ENCODE measurements at regions not wholly inside any gene's neighbourhood (a gene's known extent, or its start where the extent isn't known, plus 50 kb on each side); places are given as distances from the start of the nearest gene placed in this dataset.

DNA sequence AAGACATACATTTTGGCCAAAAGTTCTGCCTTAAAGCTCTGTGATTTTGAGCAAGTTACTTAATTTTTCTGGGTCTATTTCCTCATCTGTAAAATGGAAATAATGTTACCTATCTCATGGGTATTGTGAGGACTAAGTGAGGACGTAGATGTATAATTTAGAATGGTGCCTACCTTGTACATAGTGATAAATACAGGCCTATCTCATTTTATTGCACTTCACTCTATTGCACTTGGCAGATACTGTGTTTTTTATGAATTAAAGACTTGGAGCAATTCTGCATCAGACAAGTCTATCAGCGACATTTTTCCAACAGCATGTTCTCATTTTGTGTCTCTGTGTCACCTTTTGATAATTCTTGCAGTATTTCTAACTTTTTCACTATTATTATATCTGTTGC is 50.9 kb upstream of the RAB9B start:
- TF ChIP-seq ZNF792 (tag by site-specific recombination; IDR thresholded peaks at IDR 0.05) = no peak
- TF ChIP-seq TCF7L2 (IDR thresholded peaks at IDR 0.05; ENCODE audit: borderline replicate concordance, low read depth, low read length) = no peak
- TF ChIP-seq, protein P1, sequence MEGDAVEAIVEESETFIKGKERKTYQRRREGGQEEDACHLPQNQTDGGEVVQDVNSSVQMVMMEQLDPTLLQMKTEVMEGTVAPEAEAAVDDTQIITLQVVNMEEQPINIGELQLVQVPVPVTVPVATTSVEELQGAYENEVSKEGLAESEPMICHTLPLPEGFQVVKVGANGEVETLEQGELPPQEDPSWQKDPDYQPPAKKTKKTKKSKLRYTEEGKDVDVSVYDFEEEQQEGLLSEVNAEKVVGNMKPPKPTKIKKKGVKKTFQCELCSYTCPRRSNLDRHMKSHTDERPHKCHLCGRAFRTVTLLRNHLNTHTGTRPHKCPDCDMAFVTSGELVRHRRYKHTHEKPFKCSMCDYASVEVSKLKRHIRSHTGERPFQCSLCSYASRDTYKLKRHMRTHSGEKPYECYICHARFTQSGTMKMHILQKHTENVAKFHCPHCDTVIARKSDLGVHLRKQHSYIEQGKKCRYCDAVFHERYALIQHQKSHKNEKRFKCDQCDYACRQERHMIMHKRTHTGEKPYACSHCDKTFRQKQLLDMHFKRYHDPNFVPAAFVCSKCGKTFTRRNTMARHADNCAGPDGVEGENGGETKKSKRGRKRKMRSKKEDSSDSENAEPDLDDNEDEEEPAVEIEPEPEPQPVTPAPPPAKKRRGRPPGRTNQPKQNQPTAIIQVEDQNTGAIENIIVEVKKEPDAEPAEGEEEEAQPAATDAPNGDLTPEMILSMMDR (tag by site-specific recombination; IDR thresholded peaks at IDR 0.05) = no peak
- TF ChIP-seq ZNF843 (tag by site-specific recombination; IDR thresholded peaks at IDR 0.05) = no peak
- TF ChIP-seq, protein P2, sequence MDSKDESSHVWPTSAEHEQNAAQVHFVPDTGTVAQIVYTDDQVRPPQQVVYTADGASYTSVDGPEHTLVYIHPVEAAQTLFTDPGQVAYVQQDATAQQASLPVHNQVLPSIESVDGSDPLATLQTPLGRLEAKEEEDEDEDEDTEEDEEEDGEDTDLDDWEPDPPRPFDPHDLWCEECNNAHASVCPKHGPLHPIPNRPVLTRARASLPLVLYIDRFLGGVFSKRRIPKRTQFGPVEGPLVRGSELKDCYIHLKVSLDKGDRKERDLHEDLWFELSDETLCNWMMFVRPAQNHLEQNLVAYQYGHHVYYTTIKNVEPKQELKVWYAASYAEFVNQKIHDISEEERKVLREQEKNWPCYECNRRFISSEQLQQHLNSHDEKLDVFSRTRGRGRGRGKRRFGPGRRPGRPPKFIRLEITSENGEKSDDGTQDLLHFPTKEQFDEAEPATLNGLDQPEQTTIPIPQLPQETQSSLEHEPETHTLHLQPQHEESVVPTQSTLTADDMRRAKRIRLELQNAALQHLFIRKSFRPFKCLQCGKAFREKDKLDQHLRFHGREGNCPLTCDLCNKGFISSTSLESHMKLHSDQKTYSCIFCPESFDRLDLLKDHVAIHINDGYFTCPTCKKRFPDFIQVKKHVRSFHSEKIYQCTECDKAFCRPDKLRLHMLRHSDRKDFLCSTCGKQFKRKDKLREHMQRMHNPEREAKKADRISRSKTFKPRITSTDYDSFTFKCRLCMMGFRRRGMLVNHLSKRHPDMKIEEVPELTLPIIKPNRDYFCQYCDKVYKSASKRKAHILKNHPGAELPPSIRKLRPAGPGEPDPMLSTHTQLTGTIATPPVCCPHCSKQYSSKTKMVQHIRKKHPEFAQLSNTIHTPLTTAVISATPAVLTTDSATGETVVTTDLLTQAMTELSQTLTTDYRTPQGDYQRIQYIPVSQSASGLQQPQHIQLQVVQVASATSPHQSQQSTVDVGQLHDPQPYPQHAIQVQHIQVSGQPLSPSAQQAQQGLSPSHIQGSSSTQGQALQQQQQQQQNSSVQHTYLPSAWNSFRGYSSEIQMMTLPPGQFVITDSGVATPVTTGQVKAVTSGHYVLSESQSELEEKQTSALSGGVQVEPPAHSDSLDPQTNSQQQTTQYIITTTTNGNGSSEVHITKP (tag by site-specific recombination; IDR thresholded peaks at IDR 0.05) = no peak
- no peak for TF ChIP-seq ZNF274 (IDR thresholded peaks at IDR 0.05; ENCODE audit: low read length)
- TF ChIP-seq ZNF274 (tag by site-specific recombination; IDR thresholded peaks at IDR 0.05; ENCODE audit: borderline replicate concordance) = no peak
- no peak for TF ChIP-seq ZNF626 (tag by site-specific recombination; IDR thresholded peaks at IDR 0.05)
- TF ChIP-seq, protein P3, sequence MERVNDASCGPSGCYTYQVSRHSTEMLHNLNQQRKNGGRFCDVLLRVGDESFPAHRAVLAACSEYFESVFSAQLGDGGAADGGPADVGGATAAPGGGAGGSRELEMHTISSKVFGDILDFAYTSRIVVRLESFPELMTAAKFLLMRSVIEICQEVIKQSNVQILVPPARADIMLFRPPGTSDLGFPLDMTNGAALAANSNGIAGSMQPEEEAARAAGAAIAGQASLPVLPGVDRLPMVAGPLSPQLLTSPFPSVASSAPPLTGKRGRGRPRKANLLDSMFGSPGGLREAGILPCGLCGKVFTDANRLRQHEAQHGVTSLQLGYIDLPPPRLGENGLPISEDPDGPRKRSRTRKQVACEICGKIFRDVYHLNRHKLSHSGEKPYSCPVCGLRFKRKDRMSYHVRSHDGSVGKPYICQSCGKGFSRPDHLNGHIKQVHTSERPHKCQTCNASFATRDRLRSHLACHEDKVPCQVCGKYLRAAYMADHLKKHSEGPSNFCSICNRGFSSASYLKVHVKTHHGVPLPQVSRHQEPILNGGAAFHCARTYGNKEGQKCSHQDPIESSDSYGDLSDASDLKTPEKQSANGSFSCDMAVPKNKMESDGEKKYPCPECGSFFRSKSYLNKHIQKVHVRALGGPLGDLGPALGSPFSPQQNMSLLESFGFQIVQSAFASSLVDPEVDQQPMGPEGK (tag by site-specific recombination; IDR thresholded peaks at IDR 0.05) = no peak
- no peak for TF ChIP-seq OVOL3 (tag by site-specific recombination; IDR thresholded peaks at IDR 0.05)
- TF ChIP-seq ZNF302 (tag by site-specific recombination; IDR thresholded peaks at IDR 0.05; ENCODE audit: low read depth) = no peak
- no peak for TF ChIP-seq TRIM28 (IDR thresholded peaks at IDR 0.05; ENCODE audit: borderline replicate concordance, low read length)
- TF ChIP-seq, protein P4, sequence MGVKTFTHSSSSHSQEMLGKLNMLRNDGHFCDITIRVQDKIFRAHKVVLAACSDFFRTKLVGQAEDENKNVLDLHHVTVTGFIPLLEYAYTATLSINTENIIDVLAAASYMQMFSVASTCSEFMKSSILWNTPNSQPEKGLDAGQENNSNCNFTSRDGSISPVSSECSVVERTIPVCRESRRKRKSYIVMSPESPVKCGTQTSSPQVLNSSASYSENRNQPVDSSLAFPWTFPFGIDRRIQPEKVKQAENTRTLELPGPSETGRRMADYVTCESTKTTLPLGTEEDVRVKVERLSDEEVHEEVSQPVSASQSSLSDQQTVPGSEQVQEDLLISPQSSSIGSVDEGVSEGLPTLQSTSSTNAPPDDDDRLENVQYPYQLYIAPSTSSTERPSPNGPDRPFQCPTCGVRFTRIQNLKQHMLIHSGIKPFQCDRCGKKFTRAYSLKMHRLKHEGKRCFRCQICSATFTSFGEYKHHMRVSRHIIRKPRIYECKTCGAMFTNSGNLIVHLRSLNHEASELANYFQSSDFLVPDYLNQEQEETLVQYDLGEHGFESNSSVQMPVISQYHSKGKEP (tag by site-specific recombination; IDR thresholded peaks at IDR 0.05) = no peak
- TF ChIP-seq, protein P5, sequence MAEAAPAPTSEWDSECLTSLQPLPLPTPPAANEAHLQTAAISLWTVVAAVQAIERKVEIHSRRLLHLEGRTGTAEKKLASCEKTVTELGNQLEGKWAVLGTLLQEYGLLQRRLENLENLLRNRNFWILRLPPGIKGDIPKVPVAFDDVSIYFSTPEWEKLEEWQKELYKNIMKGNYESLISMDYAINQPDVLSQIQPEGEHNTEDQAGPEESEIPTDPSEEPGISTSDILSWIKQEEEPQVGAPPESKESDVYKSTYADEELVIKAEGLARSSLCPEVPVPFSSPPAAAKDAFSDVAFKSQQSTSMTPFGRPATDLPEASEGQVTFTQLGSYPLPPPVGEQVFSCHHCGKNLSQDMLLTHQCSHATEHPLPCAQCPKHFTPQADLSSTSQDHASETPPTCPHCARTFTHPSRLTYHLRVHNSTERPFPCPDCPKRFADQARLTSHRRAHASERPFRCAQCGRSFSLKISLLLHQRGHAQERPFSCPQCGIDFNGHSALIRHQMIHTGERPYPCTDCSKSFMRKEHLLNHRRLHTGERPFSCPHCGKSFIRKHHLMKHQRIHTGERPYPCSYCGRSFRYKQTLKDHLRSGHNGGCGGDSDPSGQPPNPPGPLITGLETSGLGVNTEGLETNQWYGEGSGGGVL (tag by site-specific recombination; IDR thresholded peaks at IDR 0.05) = no peak

Data from HEK293 (cell line).